ENCODE measurements at regions not wholly inside any gene's neighbourhood (a gene's known extent, or its start where the extent isn't known, plus 50 kb on each side); places are given as distances from the start of the nearest gene placed in this dataset.

DNA sequence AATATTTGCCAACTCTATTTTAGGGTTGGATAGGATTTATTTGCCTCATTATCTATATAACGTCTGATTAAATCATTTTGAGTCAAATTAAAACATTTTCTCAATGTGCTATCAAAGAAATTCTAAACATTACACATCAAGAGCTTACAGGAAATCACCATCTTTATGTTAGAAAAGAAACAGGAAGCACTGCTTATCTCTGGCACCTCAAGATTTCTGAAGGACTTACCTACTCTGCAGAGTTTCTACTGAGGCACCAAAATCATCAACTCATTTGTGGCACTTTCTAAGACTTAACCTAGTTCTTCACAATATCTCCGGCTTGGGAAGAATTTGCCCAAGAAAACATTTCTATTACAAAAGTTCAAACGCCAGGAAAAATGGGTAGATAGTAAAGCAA lies 181.3 kb upstream of the EOMES start:
- no peak for DNase-seq (ENCODE audit: low read depth)
- H3K4me3 ChIP-seq (ENCODE audit: low read depth, low read length) = no peak overlapping the region
- TF ChIP-seq, protein P1, sequence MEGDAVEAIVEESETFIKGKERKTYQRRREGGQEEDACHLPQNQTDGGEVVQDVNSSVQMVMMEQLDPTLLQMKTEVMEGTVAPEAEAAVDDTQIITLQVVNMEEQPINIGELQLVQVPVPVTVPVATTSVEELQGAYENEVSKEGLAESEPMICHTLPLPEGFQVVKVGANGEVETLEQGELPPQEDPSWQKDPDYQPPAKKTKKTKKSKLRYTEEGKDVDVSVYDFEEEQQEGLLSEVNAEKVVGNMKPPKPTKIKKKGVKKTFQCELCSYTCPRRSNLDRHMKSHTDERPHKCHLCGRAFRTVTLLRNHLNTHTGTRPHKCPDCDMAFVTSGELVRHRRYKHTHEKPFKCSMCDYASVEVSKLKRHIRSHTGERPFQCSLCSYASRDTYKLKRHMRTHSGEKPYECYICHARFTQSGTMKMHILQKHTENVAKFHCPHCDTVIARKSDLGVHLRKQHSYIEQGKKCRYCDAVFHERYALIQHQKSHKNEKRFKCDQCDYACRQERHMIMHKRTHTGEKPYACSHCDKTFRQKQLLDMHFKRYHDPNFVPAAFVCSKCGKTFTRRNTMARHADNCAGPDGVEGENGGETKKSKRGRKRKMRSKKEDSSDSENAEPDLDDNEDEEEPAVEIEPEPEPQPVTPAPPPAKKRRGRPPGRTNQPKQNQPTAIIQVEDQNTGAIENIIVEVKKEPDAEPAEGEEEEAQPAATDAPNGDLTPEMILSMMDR (IDR thresholded peaks at IDR 0.05; ENCODE audit: low read depth, low read length, missing control alignments) = no peak
- in situ Hi-C loops (cut with HindIII; ENCODE audit: low sequenced_read_pairs) = no loop called here

DNA sequence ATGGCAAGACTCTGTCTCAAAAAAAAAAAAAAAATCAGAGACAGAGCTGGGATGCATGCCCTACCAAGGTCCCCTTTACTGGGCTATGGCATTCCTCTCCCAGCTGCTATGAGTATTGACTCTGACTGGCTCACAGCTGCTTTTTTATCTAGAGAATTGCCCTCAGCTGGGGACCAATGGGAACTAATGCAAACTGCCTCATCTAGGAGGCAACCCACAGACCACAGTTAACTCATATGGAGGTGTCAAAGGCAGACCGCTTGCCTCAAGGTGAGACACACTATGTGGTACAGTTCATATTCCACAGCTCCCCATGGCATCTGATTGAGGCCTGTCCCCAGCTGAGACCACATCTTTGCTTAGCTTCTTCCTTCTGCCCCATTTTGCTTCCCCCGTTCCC lies 183.5 kb upstream of the EOMES start:
- DNase-seq (ENCODE audit: low read depth) = no peak
- in situ Hi-C loops (cut with HindIII; ENCODE audit: low sequenced_read_pairs) = no loop called here
- no peak overlapping the region for H3K4me3 ChIP-seq (ENCODE audit: low read depth, low read length)
- TF ChIP-seq, protein P1 (IDR thresholded peaks at IDR 0.05; ENCODE audit: low read depth, low read length, missing control alignments) = no peak

DNA sequence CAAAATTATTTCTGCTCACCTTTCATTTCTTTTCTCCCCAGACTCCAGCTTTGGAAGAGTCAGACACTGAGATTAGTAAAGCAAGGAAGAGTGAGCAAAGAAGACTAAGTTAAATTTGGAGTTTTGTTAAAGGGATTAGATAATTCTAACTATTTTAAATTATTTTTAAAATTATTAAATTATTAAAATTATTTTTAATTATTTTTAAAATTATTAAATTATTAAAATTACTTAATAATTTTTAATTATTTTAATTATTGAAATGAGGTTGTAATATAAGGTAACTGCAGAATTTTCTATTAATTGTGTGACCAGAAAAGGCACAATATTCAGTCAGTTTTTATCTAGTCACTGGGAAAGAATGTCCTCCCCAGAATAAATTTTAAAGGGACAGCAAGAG lies 185.0 kb upstream of the EOMES start:
- H3K4me3 ChIP-seq (ENCODE audit: low read depth, low read length) = no peak overlapping the region
- in situ Hi-C loops (cut with HindIII; ENCODE audit: low sequenced_read_pairs) = no loop called here
- TF ChIP-seq, protein P1 (IDR thresholded peaks at IDR 0.05; ENCODE audit: low read depth, low read length, missing control alignments) = no peak
- DNase-seq (ENCODE audit: low read depth) = no peak

DNA sequence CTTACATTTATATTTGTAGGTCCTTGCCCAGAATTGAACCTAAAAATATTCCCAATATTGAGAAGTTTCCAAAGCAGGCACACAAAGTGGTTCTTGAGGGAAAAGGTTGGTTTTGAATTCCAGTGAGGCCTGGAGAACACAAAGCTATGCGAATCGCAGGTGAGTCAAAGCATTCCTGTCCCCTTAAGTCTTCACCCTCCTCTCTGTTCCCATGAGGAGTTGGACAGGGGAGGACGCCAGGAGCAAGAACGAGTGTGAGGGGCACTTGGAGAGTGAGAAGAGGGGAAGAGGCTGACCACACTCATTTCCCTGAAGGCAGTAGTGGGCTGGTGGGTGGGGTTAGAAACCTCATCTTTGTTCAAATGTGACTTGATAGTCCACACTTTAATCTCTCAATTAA lies 185.8 kb upstream of the EOMES start:
- TF ChIP-seq, protein P1 (IDR thresholded peaks at IDR 0.05; ENCODE audit: low read depth, low read length, missing control alignments) = no peak
- no peak overlapping the region for H3K4me3 ChIP-seq (ENCODE audit: low read depth, low read length)
- DNase-seq (ENCODE audit: low read depth) = no peak
- in situ Hi-C loops (cut with HindIII; ENCODE audit: low sequenced_read_pairs) = no loop called here

DNA sequence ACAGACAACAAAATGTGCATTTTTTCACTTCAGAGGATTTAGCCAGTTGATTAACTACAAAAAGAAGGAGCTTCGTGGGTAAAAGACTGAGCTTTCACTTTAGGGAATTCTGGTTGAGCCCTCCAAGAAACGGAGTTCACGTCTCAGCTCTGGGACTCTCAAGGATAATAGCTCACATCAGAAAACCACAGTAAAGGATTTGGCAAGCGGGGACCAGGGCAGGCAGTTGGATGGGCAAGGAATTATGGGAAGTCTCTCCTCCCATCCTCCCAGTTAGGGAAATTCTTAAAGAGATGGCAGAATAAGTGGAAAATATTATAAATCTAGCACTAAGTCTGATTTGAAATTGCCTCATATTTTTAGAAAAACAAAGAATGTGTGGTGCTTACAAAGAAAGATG lies 188.3 kb upstream of the EOMES start:
- TF ChIP-seq, protein P1 (IDR thresholded peaks at IDR 0.05; ENCODE audit: low read depth, low read length, missing control alignments) = no peak
- H3K4me3 ChIP-seq (ENCODE audit: low read depth, low read length) = no peak overlapping the region
- DNase-seq (ENCODE audit: low read depth) = no peak
- in situ Hi-C loops (cut with HindIII; ENCODE audit: low sequenced_read_pairs) = no loop called here

DNA sequence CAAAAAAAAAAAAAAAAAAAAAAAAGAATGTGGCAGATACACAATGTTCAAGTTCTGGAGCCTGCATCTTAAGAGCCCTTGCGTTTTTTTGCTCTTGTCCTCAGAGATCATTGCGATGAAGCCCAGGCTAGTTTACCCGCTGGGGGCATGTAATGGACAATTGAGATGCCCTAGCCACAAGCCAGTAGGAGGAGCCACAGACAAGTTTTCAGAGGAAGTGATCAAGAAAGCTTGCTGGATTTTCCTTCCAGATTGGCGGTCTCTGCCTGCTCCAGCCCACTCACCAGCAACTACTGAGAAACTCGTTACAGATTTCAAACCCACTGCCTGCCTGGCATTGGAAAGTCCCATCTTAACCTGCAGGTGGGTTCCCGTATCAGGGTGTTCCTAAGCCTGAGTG lies 192.1 kb upstream of the EOMES start:
- in situ Hi-C loops (cut with HindIII; ENCODE audit: low sequenced_read_pairs) = no loop called here
- H3K4me3 ChIP-seq (ENCODE audit: low read depth, low read length) = no peak overlapping the region
- DNase-seq (ENCODE audit: low read depth) = no peak
- TF ChIP-seq, protein P1 (IDR thresholded peaks at IDR 0.05; ENCODE audit: low read depth, low read length, missing control alignments) = no peak

Data from astrocyte of the cerebellum (primary cell).